DMS114 treated with DMSO at 0.1 percent for 48 hours (cell line): ENCODE measurements at regions not wholly inside any gene's neighbourhood (a gene's known extent, or its start where the extent isn't known, plus 50 kb on each side); places are given as distances from the start of the nearest gene placed in this dataset.
"Not testable (repeated sequence)": the region's sequence is repeated elsewhere in the genome, so short reads cannot be mapped to it uniquely, and the experiment has no call there.

Experiments used
- DNase-seq: peaks from one replicate; lab custom pipeline; 2025; ENCODE audit not compliant: unreplicated experiment; lab: John Stamatoyannopoulos, UW

- DNase-seq = no peak
Measured at GRCh38 chr10:117492504-117492903, 50.0 kb upstream of the EMX2 start.

DNA sequence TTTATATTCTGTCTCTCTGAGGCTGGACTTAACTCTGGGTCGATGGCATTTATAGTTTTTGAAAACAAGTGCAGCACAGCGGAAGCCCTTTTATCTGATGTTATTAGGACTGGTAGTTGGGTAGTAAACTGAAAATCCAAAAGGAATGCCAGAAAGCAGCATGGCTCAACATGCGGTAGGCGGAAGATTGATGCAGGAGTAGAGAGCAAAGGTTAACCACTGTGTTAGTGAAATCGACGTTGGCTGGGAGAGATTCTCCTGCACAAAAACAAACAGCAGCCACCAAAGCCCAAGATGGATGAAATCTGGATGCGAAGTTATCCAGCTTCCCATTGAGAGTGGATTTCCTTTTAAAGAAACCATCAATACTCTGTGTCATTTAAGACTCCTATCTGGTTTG, 54.5 kb upstream of the EMX2 start:
- DNase-seq = no peak

DNA sequence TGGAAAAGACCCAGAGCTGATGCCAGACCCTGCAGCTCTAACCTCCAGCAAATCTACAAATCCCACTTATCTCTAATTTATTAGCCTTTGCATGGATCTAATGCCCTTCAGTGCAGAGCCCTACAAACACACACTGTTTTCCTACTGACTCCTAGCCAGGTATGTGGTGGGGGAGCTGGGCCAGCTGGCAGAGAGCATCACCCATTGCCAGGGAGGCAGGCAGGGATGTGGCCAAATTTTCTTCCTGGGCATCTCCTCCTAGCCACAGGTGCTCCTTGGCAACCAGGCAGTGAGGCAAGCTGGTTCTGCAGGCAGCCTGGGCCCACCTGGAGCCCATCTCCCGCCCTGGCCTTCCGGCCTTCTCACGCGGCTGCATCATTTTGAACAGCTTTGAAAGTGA, 55.9 kb upstream of the EMX2 start:
- no peak for DNase-seq

DNA sequence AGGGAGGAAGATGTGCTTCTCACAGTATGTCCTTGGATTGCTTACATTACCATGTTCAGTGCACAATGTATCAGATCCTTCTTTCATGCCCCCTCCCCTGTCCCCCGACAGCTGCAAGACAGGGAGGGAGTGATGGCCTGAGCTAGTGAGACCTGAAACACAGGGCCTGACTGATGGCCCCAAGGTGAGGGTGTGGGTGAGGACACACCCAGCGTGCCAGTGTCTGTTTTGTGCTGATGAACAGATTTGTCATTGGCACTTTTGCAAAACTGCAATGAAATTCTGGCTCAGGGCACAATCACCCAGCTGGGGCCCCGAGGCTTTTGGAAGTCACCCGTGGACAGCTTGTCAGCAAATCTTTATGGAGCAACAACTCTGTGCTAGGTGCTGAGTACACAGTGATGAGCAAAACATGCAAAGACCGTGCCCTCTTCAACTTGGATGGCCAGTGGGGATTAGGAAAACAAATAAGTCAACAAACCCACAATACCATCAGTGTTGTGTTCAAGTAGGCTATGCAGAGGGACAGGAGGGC, 59.4 kb upstream of the EMX2 start:
- DNase-seq = no peak

GRCh38 chr10:117481011-117481410, 61.5 kb upstream of the EMX2 start:
- DNase-seq = not testable (repeated sequence)

GRCh38 chr10:117480097-117480496, 62.4 kb upstream of the EMX2 start:
- DNase-seq = no peak

DNA sequence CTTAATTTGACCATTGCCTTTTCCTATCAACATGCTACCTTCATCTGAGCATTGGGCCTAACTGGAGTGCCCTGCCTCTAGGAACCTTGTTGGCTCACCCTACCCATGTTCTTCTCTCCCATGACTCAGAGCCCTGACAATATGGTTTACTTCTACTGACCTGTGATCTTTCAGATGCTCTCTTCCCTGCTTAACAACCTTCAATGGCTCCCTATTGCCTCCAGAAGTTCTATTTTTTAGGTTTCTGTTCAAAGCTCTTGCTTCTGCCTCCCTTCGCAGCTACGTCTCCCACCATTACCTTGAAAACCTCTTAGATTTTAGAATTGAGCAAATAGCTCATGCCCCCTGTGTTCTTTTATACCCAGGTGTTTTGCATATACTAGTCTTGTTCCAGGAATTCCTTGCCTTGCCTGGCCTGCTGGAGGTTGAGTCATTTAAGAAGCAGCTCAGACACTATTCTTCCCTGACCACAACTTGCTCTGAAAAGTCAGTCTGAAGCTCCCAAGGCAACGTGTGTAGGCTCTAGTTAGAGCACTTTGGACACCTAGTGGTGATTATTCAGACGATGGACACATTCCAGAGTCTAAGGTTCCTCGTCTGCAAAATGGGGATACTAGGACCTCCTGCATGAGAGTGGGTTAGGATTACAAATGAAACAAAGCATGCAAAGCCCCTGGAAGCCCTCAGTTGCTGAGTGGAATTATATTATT, 64.4 kb upstream of the EMX2 start:
- DNase-seq = no peak

DNA sequence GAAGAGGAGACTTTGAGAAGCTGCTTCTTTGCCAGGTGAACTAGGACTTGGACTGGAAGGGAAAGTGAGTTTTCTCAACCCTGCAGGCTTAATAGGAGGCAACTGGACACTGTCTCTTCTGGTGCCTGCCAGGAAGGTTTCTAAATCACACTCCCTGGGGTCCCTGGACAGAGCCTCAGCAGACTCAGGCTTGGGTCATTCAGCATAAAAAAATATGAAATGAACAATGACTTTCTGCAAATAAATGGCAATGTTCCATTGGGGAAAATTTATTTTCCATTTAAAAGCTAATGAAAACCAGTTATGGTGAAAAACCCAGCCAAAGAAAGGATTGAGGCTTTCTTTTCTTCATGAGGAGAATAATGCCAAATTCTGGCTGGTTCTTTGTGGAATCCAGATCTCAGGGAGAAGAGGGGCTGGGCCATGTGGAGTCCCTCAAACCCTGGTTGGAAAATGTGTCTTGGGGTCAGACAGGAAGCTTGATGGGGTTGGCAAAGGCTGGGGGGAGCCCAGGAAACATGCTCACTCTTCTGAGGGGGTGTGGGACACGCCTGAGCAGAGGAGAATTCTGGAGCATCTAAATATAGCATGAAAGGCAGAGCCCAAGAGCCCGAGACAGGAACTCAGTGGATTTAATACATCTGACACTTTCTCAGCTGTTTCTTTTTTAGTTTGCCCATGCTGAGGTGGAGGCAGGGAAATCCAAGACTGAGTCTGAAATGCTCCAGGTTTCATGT, 65.2 kb upstream of the EMX2 start:
- no peak for DNase-seq

DNA sequence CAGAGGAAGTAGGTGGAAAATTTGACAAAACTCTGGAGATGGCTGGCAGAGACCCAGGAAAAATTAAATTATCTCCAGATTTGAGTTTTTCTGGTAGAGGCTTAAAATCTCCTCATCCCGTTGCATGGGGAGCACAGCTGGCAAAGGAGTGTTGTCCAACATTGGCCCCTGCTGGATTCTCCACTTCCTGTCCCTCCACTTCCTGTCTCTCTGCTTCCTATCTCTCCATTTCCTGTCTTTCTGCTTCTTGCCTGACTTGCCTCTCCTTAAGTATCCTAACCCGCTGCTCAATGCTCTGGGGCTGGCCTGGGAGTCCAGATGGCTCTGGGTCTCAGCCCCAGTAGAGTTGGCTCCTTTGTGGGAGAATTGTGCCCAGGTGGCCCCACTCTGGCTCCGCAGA, 65.8 kb upstream of the EMX2 start:
- DNase-seq = no peak

- no peak for DNase-seq
Measured at GRCh38 chr10:117476281-117476680, 66.3 kb upstream of the EMX2 start.

- DNase-seq = no peak
Measured at GRCh38 chr10:117472872-117473271, 69.7 kb upstream of the EMX2 start.

GRCh38 chr10:117471344-117471874, 71.1 kb upstream of the EMX2 start:
- no peak for DNase-seq

DNA sequence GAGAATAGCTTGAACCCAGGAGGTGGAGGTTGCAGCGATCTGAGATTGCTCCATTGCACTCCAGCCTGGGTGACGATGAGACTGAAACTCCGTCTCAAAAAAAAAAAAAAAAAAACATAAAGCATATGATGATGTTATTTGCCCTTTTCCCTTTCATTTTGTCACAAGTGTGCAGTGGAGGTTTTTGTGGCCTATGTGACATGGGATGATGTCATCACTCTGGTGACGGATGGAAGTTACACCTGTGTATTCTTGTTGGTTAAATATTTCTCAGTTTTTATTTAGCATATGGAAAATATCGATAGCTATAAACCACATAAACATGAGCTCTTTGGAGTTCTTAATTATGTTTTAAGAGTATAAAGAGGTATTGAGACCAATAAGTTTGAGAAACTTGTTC, 71.8 kb upstream of the EMX2 start:
- DNase-seq = no peak

GRCh38 chr10:117468665-117469064, 73.9 kb upstream of the EMX2 start:
- DNase-seq = no peak

DNA sequence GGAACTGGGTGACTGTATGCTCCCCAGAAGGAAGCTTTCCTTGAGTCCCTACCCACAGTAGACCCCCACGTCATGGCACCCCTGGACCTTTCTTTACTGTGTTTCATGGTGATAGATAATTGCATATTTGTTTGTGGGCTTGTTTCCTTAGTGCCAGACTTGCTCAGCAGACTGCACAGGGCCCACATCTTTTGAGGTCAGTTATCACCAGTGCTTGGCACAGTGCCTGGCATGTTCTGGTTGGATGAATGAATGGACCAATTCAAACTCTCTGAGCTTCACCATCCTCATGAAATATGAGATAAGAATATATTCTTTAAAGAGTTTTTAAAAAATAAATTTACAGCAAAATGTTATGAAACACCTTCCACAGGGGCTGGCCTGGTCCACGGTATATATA, 78.4 kb upstream of the EMX2 start:
- DNase-seq = no peak

DNA sequence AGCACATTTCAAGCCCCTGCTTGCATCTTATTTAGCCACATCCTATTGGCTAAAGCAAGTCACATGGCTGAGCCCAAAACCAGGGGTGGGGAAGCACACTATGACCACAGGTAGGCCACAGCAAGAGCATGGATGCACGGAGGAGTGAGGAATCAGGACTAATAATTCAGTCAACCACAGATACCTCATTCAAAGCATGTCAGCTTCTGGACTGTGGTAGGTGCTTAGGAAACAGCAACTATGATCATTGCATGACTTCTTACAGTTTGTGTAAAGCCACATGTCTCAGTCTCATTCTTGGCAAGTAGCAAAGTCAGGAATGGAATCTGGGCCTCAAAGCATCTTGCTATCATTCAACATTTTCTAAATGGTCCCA, 79.0 kb upstream of the EMX2 start:
- DNase-seq = no peak

GRCh38 chr10:117462816-117463544, 79.6 kb upstream of the EMX2 start:
- no peak for DNase-seq

DNA sequence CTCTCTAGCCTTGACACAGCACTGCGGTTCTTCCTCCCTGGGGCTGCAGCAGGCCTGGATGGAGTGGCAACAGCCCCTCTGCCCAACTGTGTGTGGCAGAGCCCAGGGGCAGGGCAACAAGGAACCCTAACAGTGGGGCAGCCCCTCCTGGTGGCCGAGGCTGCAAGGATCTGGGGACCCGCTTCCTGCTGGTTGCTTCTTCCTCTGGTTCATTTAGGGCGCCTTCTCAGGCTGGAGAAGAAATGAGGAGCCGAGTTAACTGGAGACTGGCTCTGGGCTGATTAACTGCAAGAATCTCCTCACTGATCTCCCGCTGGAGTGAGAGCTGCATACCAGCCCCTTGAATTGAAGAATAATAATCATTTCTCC, 80.1 kb upstream of the EMX2 start:
- DNase-seq = no peak

- no peak for DNase-seq
Measured at GRCh38 chr10:117461766-117462423, 80.7 kb upstream of the EMX2 start.

DNA sequence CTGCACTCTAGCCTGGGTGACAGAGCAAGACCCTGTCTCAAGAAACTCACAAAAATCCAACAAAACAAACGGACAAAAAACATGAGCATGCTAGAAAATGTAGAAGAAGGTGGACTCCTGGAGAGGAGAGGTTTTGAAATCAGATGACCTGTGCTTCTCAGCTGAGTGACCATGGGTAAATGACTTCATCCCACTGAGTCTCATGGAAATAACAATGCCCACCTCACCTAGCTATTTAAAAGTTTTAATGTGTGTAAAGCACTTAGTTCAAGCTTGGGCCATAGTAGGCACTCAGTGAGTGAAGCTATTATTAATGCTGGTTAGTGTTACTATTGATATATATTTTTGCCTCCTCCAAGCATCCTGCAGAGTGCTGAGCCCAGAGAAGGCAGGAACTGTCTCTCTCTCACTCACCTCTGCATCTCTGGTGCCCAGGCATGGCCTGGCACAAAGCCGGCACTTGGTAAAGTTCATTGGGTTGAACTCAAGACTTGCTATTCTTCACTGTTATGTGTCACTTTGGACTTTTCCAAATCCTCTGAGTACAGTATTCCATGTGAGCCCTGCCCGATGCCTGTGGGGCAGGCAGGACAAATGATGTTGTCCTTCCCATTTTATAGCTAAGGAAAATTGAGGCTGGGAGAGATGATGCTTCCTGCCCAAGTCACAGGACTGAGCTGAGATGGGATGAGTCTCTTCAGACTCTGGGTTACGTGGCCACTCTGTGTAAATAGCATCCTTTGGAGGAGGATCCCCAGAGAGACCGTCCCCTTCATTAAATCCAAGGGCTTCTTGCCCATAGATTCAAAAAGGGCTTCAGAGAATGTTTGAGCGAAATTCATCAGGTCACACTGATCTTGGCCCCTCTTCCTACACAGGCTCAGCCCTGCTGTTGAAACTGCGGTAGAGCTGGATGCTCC, 81.4 kb upstream of the EMX2 start:
- no peak for DNase-seq
